Esophagus muscularis mucosa (tissue), 4 donors: ENCODE measurements at regions not wholly inside any gene's neighbourhood (a gene's known extent, or its start where the extent isn't known, plus 50 kb on each side); places are given as distances from the start of the nearest gene placed in this dataset.
"Not testable (repeated sequence)": the region's sequence is repeated elsewhere in the genome, so short reads cannot be mapped to it uniquely, and the experiment has no call there.

Source experiments
- DNase-seq: peaks from one replicate; pipeline ENCODE4 v3.0.0-alpha.2; 2017; ENCODE audit errors: extremely low spot score
- H3K27ac ChIP-seq, 4 donors: fragments of 200-600 bp; sonication (generic); replicated peaks in 1 of 4; 1 replicate in 3 of 4; 2 replicates in 1 of 4; pipeline ENCODE4 v1.5.1; 2016 to 2019; ENCODE audit warnings: mild to moderate bottlenecking in 1 of 4
- H3K27me3 ChIP-seq, 4 donors: fragments of 200-600 bp; sonication (generic); one replicate each; pipeline versions ENCODE4 v1.5.1 to v1.6.0; 2016 to 2019
- H3K36me3 ChIP-seq, 4 donors: fragments of 200-600 bp; sonication (generic); one replicate each; pipeline ENCODE4 v1.5.1; 2016 to 2019
- H3K4me1 ChIP-seq, 4 donors: fragments of 200-600 bp; sonication (generic); one replicate each; pipeline ENCODE4 v1.5.1; 2016 to 2019
- H3K4me3 ChIP-seq, 4 donors: fragments of 200-600 bp; sonication (generic); 1 replicate in 2 of 4; 2 replicates in 2 of 4; pipeline ENCODE4 v1.5.1; 2016 to 2019; ENCODE audit warnings: mild to moderate bottlenecking in 4 of 4, moderate library complexity in 1 of 4
- H3K9me3 ChIP-seq, 4 donors: fragments of 200-600 bp; sonication (generic); 1 replicate in 3 of 4; 2 replicates in 1 of 4; pipeline ENCODE4 v1.5.1; 2016 to 2019
- CTCF ChIP-seq, 3 experiments: fragments of 200-600 bp in 2 of 3; fragments of 450-650 bp in 1 of 3; sonication (generic) in 2 of 3; IDR thresholded peaks; one replicate each; pipeline ENCODE4 v1.5.1; 2017 to 2019; ENCODE audit warnings: antibody characterized with exemption in 3 of 3, mild to moderate bottlenecking in 2 of 3, moderate library complexity in 1 of 3
- EP300 ChIP-seq: sonication (generic); formaldehyde crosslinking; IDR thresholded peaks from one replicate; pipeline ENCODE4 v1.6.1; 2017; ENCODE audit warnings: antibody characterized with exemption
- POLR2A ChIP-seq: fragments of 450-650 bp; IDR thresholded peaks from one replicate; pipeline ENCODE4 v1.6.1; 2017; ENCODE audit warnings: antibody characterized with exemption, moderate library complexity, mild to moderate bottlenecking, low read depth
- POLR2AphosphoS5 ChIP-seq, 2 donors: sonication (generic); formaldehyde crosslinking; IDR thresholded peaks; one replicate each; pipeline ENCODE4 v1.6.1; 2017; ENCODE audit warnings: antibody characterized with exemption in 2 of 2
- WGBS: methylation state at CpG from one replicate; pipeline ENCODE4 v1.1.5; 2018; 5-methylcytosine and 5-hydroxymethylcytosine counted together
- intact Hi-C: fragments of 100-400 bp; cut with DNase I; formaldehyde crosslinking; loops from one replicate; pipeline ENCODE4 v1.15.1; 2023

GRCh38 chr2:131827481-131828163 is 299.9 kb downstream of the CCDC74A start:
- peaks cover 0 to 10% (median 3%) of the 10 kb centered on the region in 4 donors for H3K4me1 ChIP-seq
- TF ChIP-seq POLR2A (no peak), EP300 (no peak), CTCF (IDR thresholded peaks at IDR 0.05) (no peak), POLR2AphosphoS5 (IDR thresholded peaks at IDR 0.05) (no peak)
- intact Hi-C loops, result no loop called here
- WGBS, result 94% methylated on average over 13 of the region's 56 CpGs
- no peaks in the 10 kb centered on the region for H3K36me3 ChIP-seq
- H3K4me3 ChIP-seq, result no peak overlapping the region
- H3K27ac ChIP-seq, result no peak overlapping the region
- H3K9me3 ChIP-seq, result no peaks in the 10 kb centered on the region
- peaks cover 0 to 36% (median 0%) of the 10 kb centered on the region in 4 donors for H3K27me3 ChIP-seq
- DNase-seq, result no peak

- Histone ChIP-seq H3K4me1 (peaks cover 0 to 10% (median 3%) of the 10 kb centered on the region in 4 donors), H3K27me3 (peaks cover 0 to 36% (median 0%) of the 10 kb centered on the region in 4 donors), H3K36me3 (no peaks in the 10 kb centered on the region), H3K9me3 (no peaks in the 10 kb centered on the region), H3K4me3 (no peak overlapping the region), H3K27ac (no peak overlapping the region)
- intact Hi-C loops, result no loop called here
- DNase-seq, result no peak
- 100% methylated on average over 3 of the region's 38 CpGs for WGBS
- TF ChIP-seq POLR2A, result no peak
- TF ChIP-seq CTCF (IDR thresholded peaks at IDR 0.05), result no peak
- no peak for TF ChIP-seq POLR2AphosphoS5 (IDR thresholded peaks at IDR 0.05)
- no peak for TF ChIP-seq EP300
Observed at GRCh38 chr2:131828164-131828561, 300.5 kb downstream of the CCDC74A start.

- H3K36me3 ChIP-seq, H3K4me3 ChIP-seq, intact Hi-C loops, DNase-seq, H3K4me1 ChIP-seq, H3K27ac ChIP-seq, H3K9me3 ChIP-seq: not testable (repeated sequence)
- peaks cover 0 to 36% (median 0%) of the 10 kb centered on the region in 4 donors for H3K27me3 ChIP-seq
- 91% methylated on average over 24 of the region's 72 CpGs for WGBS
Observed at GRCh38 chr2:131828633-131829455, 301.2 kb downstream of the CCDC74A start.

GRCh38 chr2:131829456-131830241 is 302.0 kb downstream of the CCDC74A start:
- H3K27ac ChIP-seq, H3K4me1 ChIP-seq, H3K36me3 ChIP-seq, H3K4me3 ChIP-seq, H3K9me3 ChIP-seq, intact Hi-C loops, DNase-seq: not testable (repeated sequence)
- H3K27me3 ChIP-seq, result peaks cover 0 to 36% (median 0%) of the 10 kb centered on the region in 4 donors
- WGBS, result 24% methylated on average over 14 of the region's 101 CpGs

- H3K4me3 ChIP-seq, H3K36me3 ChIP-seq, H3K27ac ChIP-seq, H3K4me1 ChIP-seq, DNase-seq, intact Hi-C loops, H3K9me3 ChIP-seq: not testable (repeated sequence)
- peaks cover 0 to 40% (median 0%) of the 10 kb centered on the region in 4 donors for H3K27me3 ChIP-seq
- WGBS, result 71% methylated on average over 11 of the region's 45 CpGs
Observed at GRCh38 chr2:131830242-131830945, 302.7 kb downstream of the CCDC74A start.

- H3K9me3 ChIP-seq, DNase-seq, H3K4me1 ChIP-seq, intact Hi-C loops, H3K4me3 ChIP-seq, H3K27ac ChIP-seq, H3K36me3 ChIP-seq: not testable (repeated sequence)
- H3K27me3 ChIP-seq, result peaks cover 0 to 45% (median 0%) of the 10 kb centered on the region in 4 donors
- WGBS, result no CpG with 5 or more reads among the region's 10 CpGs
Observed at GRCh38 chr2:131830946-131831310, 303.2 kb downstream of the CCDC74A start.

- H3K36me3 ChIP-seq, intact Hi-C loops, H3K4me1 ChIP-seq, H3K27ac ChIP-seq, DNase-seq, H3K9me3 ChIP-seq, H3K4me3 ChIP-seq: not testable (repeated sequence)
- WGBS, result no CpG with 5 or more reads among the region's 25 CpGs
- H3K27me3 ChIP-seq, result peaks cover 0 to 47% (median 0%) of the 10 kb centered on the region in 4 donors
Observed at GRCh38 chr2:131831450-131832208, 303.9 kb downstream of the CCDC74A start.

- H3K27me3 ChIP-seq, result peaks cover 0 to 47% (median 0%) of the 10 kb centered on the region in 4 donors
- WGBS, result no CpG with 5 or more reads among the region's 10 CpGs
Observed at GRCh38 chr2:131832209-131832780, 304.6 kb downstream of the CCDC74A start.

More at GRCh38 chr2:131832209-131832780, 304.6 kb downstream of the CCDC74A start:
- H3K4me3 ChIP-seq, DNase-seq, intact Hi-C loops, H3K27ac ChIP-seq, H3K9me3 ChIP-seq, H3K36me3 ChIP-seq, H3K4me1 ChIP-seq: not testable (repeated sequence)
